Lung (tissue), 11 donors: ENCODE measurements at regions not wholly inside any gene's neighbourhood (a gene's known extent, or its start where the extent isn't known, plus 50 kb on each side); places are given as distances from the start of the nearest gene placed in this dataset.
A peak's percentile ranks its signal among the peaks of the same experiment; 100 is the strongest.

Experiments
- ATAC-seq: fragments of 200-7000 bp; cut with Tn5 transposase; one replicate; pipeline ENCODE4 v1.9.1; 2020; ENCODE audit warnings: moderate number of reproducible peaks; ENCODE audit not compliant: insufficient read depth, low FRiP score
- DNase-seq, 3 donors: peaks; one replicate each; pipeline ENCODE4 v3.0.0-alpha.2; 2013 to 2017
- H3K27ac ChIP-seq, 2 donors: one replicate each; pipeline ENCODE4 v1.5.1; 2013; ENCODE audit warnings: mild to moderate bottlenecking in 2 of 2, moderate library complexity in 2 of 2, control low read depth in 1 of 2, inconsistent platforms in 1 of 2, low read depth in 1 of 2, low read length in 1 of 2
- H3K27me3 ChIP-seq, 3 donors: one replicate each; pipeline ENCODE4 v1.5.1; 2013; ENCODE audit warnings: low read length in 2 of 3; ENCODE audit not compliant: control insufficient read depth in 3 of 3, insufficient read depth in 3 of 3
- H3K36me3 ChIP-seq, 4 donors: one replicate each; pipeline ENCODE4 v1.5.1; 2013; ENCODE audit warnings: low read length in 4 of 4, mild to moderate bottlenecking in 1 of 4, moderate library complexity in 1 of 4; ENCODE audit not compliant: control insufficient read depth in 4 of 4, insufficient read depth in 4 of 4
- H3K4me1 ChIP-seq, 5 donors: one replicate each; pipeline ENCODE4 v1.5.1; 2013; ENCODE audit warnings: low read length in 5 of 5, mild to moderate bottlenecking in 2 of 5, moderate library complexity in 1 of 5; ENCODE audit not compliant: control insufficient read depth in 5 of 5, insufficient read depth in 5 of 5
- H3K4me3 ChIP-seq: one replicate; pipeline ENCODE4 v1.5.1; 2013; ENCODE audit warnings: mild to moderate bottlenecking, control low read depth, moderate library complexity
- H3K9ac ChIP-seq, 2 donors: one replicate each; pipeline ENCODE4 v1.5.1; 2013; ENCODE audit warnings: low read length in 2 of 2, control low read depth in 1 of 2; ENCODE audit not compliant: insufficient read depth in 1 of 2
- H3K9me3 ChIP-seq, 4 donors: one replicate each; pipeline ENCODE4 v1.5.1; 2013; ENCODE audit warnings: low read length in 3 of 4, mild to moderate bottlenecking in 1 of 4, moderate library complexity in 1 of 4; ENCODE audit not compliant: control insufficient read depth in 4 of 4, insufficient read depth in 3 of 4
- WGBS, 2 donors: extraction: QIAGEN DNeasy Blood & Tissue Kit; methylation state at CpG; one replicate each; pipeline ENCODE4 v1.1.7; 2013; 5-methylcytosine and 5-hydroxymethylcytosine counted together
- TF ChIP-seq, protein P1 (sequence below): IDR thresholded peaks from 2 replicates; pipeline ENCODE4 v1.5.1; 2012; ENCODE audit warnings: mild to moderate bottlenecking; ENCODE audit errors: control extremely low read depth, extremely low read depth
- donor health status: control.
- donor health status: control.
- donor health status: Bipolar disorder and iron deficiency.
- donor health status: healthy.
- donor health status: DM: yes; HTN: yes; CAD: no.

DNA sequence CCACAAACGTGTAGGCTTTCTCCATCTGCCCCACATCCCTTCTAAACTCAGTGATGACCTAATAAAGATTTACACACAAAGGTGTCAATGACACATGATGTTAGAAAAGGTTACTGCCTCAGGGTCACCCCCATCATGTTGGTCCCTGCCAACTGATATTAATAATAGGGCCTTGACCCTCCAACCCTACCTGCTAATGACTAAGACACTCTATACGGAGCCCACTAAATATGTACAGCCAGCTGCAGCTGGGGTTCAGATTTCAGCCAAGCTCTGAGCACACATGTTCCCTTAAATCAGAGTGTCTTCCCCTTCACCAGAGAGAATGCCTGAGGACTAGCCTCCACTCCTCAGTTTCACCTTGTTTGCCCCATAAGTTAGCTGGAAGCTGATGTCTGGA is 67.4 kb upstream of the SNRPB2 start:
- TF ChIP-seq, protein P1, sequence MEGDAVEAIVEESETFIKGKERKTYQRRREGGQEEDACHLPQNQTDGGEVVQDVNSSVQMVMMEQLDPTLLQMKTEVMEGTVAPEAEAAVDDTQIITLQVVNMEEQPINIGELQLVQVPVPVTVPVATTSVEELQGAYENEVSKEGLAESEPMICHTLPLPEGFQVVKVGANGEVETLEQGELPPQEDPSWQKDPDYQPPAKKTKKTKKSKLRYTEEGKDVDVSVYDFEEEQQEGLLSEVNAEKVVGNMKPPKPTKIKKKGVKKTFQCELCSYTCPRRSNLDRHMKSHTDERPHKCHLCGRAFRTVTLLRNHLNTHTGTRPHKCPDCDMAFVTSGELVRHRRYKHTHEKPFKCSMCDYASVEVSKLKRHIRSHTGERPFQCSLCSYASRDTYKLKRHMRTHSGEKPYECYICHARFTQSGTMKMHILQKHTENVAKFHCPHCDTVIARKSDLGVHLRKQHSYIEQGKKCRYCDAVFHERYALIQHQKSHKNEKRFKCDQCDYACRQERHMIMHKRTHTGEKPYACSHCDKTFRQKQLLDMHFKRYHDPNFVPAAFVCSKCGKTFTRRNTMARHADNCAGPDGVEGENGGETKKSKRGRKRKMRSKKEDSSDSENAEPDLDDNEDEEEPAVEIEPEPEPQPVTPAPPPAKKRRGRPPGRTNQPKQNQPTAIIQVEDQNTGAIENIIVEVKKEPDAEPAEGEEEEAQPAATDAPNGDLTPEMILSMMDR = no peak
- 48 to 60% methylated on average over 2 of the region's 2 CpGs for WGBS, 2 donors
- no peaks in the 10 kb centered on the region for H3K36me3 ChIP-seq
- no peak for ATAC-seq
- no peak overlapping the region for H3K27ac ChIP-seq
- H3K9ac ChIP-seq = no peak overlapping the region
- DNase-seq = no peak
- H3K4me3 ChIP-seq = no peak overlapping the region
- H3K9me3 ChIP-seq = peaks cover 0 to 1% (median 0%) of the 10 kb centered on the region in 4 donors
- H3K27me3 ChIP-seq = no peaks in the 10 kb centered on the region
- H3K4me1 ChIP-seq = peaks cover 0 to 7% (median 0%) of the 10 kb centered on the region in 5 donors

GRCh38 chr20:16661756-16662155 is 68.1 kb upstream of the SNRPB2 start:
- DNase-seq = peak in 2 of 3 donors; percentile 22 to 34
- Histone ChIP-seq H3K27ac (no peak overlapping the region), H3K9ac (no peak overlapping the region), H3K4me3 (no peak overlapping the region), H3K36me3 (no peaks in the 10 kb centered on the region), H3K27me3 (no peaks in the 10 kb centered on the region), H3K9me3 (peaks cover 0 to 2% (median 0%) of the 10 kb centered on the region in 4 donors), H3K4me1 (peaks cover 0 to 7% (median 0%) of the 10 kb centered on the region in 5 donors)
- ATAC-seq = no peak
- TF ChIP-seq, protein P1 = no peak
- 25 to 31% methylated on average over 2 of the region's 2 CpGs for WGBS, 2 donors

- Histone ChIP-seq H3K4me1 (peaks cover 0 to 6% (median 0%) of the 10 kb centered on the region in 5 donors), H3K27me3 (peaks cover 0 to 2% (median 0%) of the 10 kb centered on the region in 3 donors), H3K9ac (no peak overlapping the region), H3K36me3 (no peaks in the 10 kb centered on the region), H3K27ac (no peak overlapping the region), H3K9me3 (peaks cover 0 to 4% (median 1%) of the 10 kb centered on the region in 4 donors), H3K4me3 (no peak overlapping the region)
- ATAC-seq (no peak), DNase-seq (peak in 2 of 3 donors; percentile 38 to 39)
- TF ChIP-seq, protein P1 = no peak
- WGBS, 2 donors = 56 to 70% methylated on average over 5 of the region's 5 CpGs
Observed at GRCh38 chr20:16654858-16655535, 74.8 kb upstream of the SNRPB2 start.

DNA sequence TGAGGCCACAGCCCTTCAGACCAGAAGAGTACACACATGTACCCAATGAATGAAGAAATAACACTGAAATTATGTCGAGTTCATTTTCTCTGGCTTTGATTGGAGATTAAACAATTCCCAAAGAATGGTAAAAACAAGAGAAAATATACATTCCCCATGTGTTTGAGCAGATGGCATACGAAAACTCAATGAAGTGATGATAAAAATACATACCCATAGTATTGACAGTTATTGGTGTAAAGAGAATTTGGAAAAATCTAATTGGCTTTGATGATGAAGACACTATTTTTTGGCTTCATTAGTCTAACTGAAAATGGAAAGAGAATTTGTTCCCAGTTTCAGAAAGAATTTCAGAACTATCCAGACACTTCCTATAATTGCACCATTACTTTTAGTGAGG is 76.6 kb upstream of the SNRPB2 start:
- WGBS, 2 donors = 83% methylated on average over 2 of the region's 2 CpGs
- no peak overlapping the region for H3K27ac ChIP-seq
- peaks cover 0 to 6% (median 0%) of the 10 kb centered on the region in 5 donors for H3K4me1 ChIP-seq
- H3K36me3 ChIP-seq = no peaks in the 10 kb centered on the region
- peaks cover 0 to 4% (median 1%) of the 10 kb centered on the region in 4 donors for H3K9me3 ChIP-seq
- TF ChIP-seq, protein P1 = no peak
- DNase-seq (no peak), ATAC-seq (no peak)
- H3K4me3 ChIP-seq = no peak overlapping the region
- peaks cover 0 to 2% (median 0%) of the 10 kb centered on the region in 3 donors for H3K27me3 ChIP-seq
- no peak overlapping the region for H3K9ac ChIP-seq
